ENCODE measurements at regions not wholly inside any gene's neighbourhood (a gene's known extent, or its start where the extent isn't known, plus 50 kb on each side); places are given as distances from the start of the nearest gene placed in this dataset.

- H3K36me3 ChIP-seq (ENCODE audit: insufficient read depth, low read length): no peaks in the 10 kb centered on the region
- no peaks in the 10 kb centered on the region for H3K4me1 ChIP-seq (ENCODE audit: control insufficient read depth, insufficient read depth, low read length, unreplicated experiment)
- H3K27me3 ChIP-seq (ENCODE audit: insufficient read depth, low read length): no peaks in the 10 kb centered on the region
- H3K4me3 ChIP-seq (ENCODE audit: low read depth, low read length): no peak overlapping the region
- H2AFZ ChIP-seq (ENCODE audit: low read length, unreplicated experiment): no peak overlapping the region
- H3K79me2 ChIP-seq (ENCODE audit: control insufficient read depth, insufficient read depth, low read length, unreplicated experiment): no peaks in the 10 kb centered on the region
- H3K27ac ChIP-seq (ENCODE audit: low read depth, low read length): no peak overlapping the region
These were observed 82.7 kb upstream of the PRDM1 start for GRCh38 chr6:106003268-106003987.

DNA sequence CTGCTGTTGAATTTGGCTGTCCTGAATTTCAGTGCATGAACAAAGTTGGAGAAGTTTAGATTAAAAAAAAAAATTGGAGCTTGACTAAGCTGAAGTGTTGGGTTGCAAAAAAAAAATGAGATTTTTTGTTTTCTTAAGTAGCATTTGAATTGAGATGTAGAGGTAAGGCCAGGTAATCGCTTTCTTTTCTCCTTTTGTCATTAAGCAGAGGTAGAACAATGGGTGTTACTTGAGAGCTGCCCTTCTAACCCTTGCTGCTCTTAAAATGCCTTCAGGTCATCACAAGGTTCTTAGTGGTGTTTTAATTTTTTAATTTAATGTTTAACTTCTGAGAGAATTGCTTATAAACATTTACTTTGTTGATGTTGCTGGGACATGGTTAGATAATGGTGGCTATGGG, 84.1 kb upstream of the PRDM1 start:
- H3K4me3 ChIP-seq (ENCODE audit: low read depth, low read length): no peak overlapping the region
- no peaks in the 10 kb centered on the region for H3K36me3 ChIP-seq (ENCODE audit: insufficient read depth, low read length)

DNA sequence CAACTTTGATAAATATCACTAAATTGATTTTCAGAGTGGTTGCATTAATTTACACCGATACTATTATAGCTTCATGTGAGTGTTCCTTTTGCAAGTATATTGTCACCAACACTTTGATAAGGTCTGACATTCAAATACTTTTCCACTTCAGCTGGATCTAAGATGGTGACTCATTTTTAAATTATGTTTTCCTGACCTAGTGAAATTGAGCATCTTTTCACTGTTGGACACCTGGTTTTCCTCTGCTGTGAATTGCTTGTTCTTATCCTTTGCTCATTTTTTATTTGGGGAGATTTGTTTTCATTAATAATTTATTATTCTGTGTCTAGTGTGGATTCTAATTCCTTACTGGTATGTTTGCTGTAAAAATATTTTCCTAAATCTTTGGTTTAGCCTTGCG, 85.2 kb upstream of the PRDM1 start:
- H3K79me2 ChIP-seq (ENCODE audit: control insufficient read depth, insufficient read depth, low read length, unreplicated experiment): no peaks in the 10 kb centered on the region
- H3K4me1 ChIP-seq (ENCODE audit: control insufficient read depth, insufficient read depth, low read length, unreplicated experiment): no peaks in the 10 kb centered on the region
- H3K27me3 ChIP-seq (ENCODE audit: insufficient read depth, low read length): no peaks in the 10 kb centered on the region
- H2AFZ ChIP-seq (ENCODE audit: low read length, unreplicated experiment): no peak overlapping the region
- no peak overlapping the region for H3K27ac ChIP-seq (ENCODE audit: low read depth, low read length)
- H3K4me3 ChIP-seq (ENCODE audit: low read depth, low read length): no peak overlapping the region
- no peaks in the 10 kb centered on the region for H3K36me3 ChIP-seq (ENCODE audit: insufficient read depth, low read length)

More for the DNA sequence above, 84.1 kb upstream of the PRDM1 start:
- no peaks in the 10 kb centered on the region for H3K27me3 ChIP-seq (ENCODE audit: insufficient read depth, low read length)
- no peaks in the 10 kb centered on the region for H3K4me1 ChIP-seq (ENCODE audit: control insufficient read depth, insufficient read depth, low read length, unreplicated experiment)
- no peak overlapping the region for H3K27ac ChIP-seq (ENCODE audit: low read depth, low read length)
- H3K79me2 ChIP-seq (ENCODE audit: control insufficient read depth, insufficient read depth, low read length, unreplicated experiment): no peaks in the 10 kb centered on the region
- no peak overlapping the region for H2AFZ ChIP-seq (ENCODE audit: low read length, unreplicated experiment)

DNA sequence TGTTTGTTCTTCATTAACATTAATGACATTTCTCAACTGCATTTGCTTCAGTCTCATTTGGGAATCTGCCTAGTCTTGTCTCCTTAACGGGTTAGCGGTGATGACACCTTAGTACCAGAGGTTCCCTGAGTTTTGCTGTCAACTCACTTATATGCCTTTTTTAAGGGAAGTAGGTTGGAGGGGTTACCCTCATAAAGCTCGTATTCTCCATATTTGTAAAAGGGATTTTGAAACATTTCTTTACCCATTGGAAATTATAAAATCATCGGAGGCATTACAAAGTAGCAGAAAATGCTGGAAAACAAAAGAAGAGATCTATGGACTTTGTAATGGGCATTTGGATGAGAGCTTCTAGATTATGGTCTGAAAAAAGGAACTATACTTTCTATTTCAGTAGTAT, 88.7 kb upstream of the PRDM1 start:
- Histone ChIP-seq H3K4me3 (ENCODE audit: low read depth, low read length) (no peak overlapping the region), H2AFZ (ENCODE audit: low read length, unreplicated experiment) (no peak overlapping the region), H3K27me3 (ENCODE audit: insufficient read depth, low read length) (no peaks in the 10 kb centered on the region), H3K79me2 (ENCODE audit: control insufficient read depth, insufficient read depth, low read length, unreplicated experiment) (no peaks in the 10 kb centered on the region), H3K4me1 (ENCODE audit: control insufficient read depth, insufficient read depth, low read length, unreplicated experiment) (no peaks in the 10 kb centered on the region), H3K27ac (ENCODE audit: low read depth, low read length) (no peak overlapping the region), H3K36me3 (ENCODE audit: insufficient read depth, low read length) (no peaks in the 10 kb centered on the region)

- H3K36me3 ChIP-seq (ENCODE audit: insufficient read depth, low read length): no peaks in the 10 kb centered on the region
- no peaks in the 10 kb centered on the region for H3K27me3 ChIP-seq (ENCODE audit: insufficient read depth, low read length)
- H3K79me2 ChIP-seq (ENCODE audit: control insufficient read depth, insufficient read depth, low read length, unreplicated experiment): no peaks in the 10 kb centered on the region
- peak overlapping the region; percentile 66; the same call in 1 of the 2 replicates for H3K27ac ChIP-seq (ENCODE audit: low read depth, low read length)
- H3K4me3 ChIP-seq (ENCODE audit: low read depth, low read length): peak overlapping the region; percentile 89
- peaks cover 4% of the 10 kb centered on the region for H3K4me1 ChIP-seq (ENCODE audit: control insufficient read depth, insufficient read depth, low read length, unreplicated experiment)
- H2AFZ ChIP-seq (ENCODE audit: low read length, unreplicated experiment): peak overlapping the region; percentile 69
These were observed 90.7 kb upstream of the PRDM1 start for GRCh38 chr6:105995391-105995865.

DNA sequence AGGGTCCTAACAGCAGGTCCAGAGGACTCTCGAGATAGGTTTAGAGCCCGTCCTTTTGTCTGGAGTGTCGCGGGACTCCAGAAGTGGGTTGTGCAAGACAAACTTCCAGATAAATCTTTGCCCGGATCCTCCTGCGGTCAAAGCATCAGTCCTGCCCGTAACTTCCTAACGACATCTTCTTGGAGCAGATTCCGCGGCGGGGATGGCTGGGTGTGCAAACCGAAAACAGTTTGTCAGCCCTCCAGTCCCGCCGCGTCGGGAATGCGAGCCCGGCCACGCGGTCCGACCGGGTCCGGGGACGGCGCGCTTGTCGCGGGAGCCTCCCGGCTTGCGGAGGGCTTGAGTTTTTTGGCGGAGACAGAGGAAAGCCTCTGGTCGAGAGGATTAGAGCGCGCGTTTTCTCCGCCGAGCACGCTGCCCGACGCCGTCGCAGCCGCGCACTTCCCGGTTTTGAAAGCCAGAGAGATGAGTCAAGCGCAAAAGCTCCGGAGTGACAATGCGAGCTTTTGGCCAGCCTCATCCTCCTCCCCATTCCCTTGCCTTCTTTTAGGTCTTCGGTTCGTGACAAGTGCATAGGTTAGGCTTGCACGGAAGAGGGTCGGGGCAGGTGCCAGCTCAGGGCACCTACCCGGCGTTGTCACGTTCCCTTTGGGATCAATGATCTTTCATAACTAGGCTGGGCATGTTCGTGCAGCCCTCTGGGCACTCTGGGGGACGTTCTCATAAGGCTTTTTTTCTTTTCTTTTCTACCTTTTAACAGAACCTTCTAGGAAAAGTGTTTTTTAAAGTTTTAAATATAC, 91.3 kb upstream of the PRDM1 start:
- Histone ChIP-seq H3K27me3 (ENCODE audit: insufficient read depth, low read length) (no peaks in the 10 kb centered on the region), H3K27ac (ENCODE audit: low read depth, low read length) (peak overlapping the region; percentile 66), H2AFZ (ENCODE audit: low read length, unreplicated experiment) (peak overlapping the region; percentile 76), H3K4me3 (ENCODE audit: low read depth, low read length) (peak overlapping the region; percentile 89), H3K79me2 (ENCODE audit: control insufficient read depth, insufficient read depth, low read length, unreplicated experiment) (no peaks in the 10 kb centered on the region), H3K4me1 (ENCODE audit: control insufficient read depth, insufficient read depth, low read length, unreplicated experiment) (peaks cover 4% of the 10 kb centered on the region), H3K36me3 (ENCODE audit: insufficient read depth, low read length) (no peaks in the 10 kb centered on the region)

DNA sequence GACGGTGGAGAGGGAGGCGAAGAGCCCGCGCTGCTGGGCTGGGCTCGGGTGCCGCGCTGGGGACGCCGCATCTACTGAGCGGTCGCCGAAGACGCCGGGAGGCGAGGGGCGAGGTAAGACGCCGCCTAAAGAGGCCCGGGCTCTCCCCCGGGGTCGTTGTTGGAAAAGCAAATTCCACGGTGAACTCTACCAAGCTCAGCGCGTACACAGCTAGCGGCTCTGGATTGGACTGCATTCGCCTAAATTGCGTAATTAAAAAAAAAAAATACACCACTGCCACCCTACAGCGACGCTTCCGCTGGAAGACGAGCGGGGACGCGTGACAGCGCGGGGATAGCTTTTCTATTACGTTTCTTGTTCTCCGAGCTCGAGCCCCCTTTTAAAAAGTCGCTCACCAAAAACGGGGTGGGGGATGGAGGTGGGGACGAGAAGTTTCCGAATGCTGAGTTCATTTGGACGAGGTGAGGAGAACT, 92.0 kb upstream of the PRDM1 start:
- Histone ChIP-seq H3K4me1 (ENCODE audit: control insufficient read depth, insufficient read depth, low read length, unreplicated experiment) (peaks cover 4% of the 10 kb centered on the region), H2AFZ (ENCODE audit: low read length, unreplicated experiment) (peak overlapping the region; percentile 76), H3K79me2 (ENCODE audit: control insufficient read depth, insufficient read depth, low read length, unreplicated experiment) (no peaks in the 10 kb centered on the region), H3K27ac (ENCODE audit: low read depth, low read length) (peak overlapping the region; percentile 66), H3K36me3 (ENCODE audit: insufficient read depth, low read length) (no peaks in the 10 kb centered on the region), H3K27me3 (ENCODE audit: insufficient read depth, low read length) (no peaks in the 10 kb centered on the region), H3K4me3 (ENCODE audit: low read depth, low read length) (peak overlapping the region; percentile 89)

GRCh38 chr6:105993341-105994117, 92.6 kb upstream of the PRDM1 start:
- Histone ChIP-seq H3K4me3 (ENCODE audit: low read depth, low read length) (peak overlapping the region; percentile 89), H3K79me2 (ENCODE audit: control insufficient read depth, insufficient read depth, low read length, unreplicated experiment) (no peaks in the 10 kb centered on the region), H3K36me3 (ENCODE audit: insufficient read depth, low read length) (no peaks in the 10 kb centered on the region), H2AFZ (ENCODE audit: low read length, unreplicated experiment) (no peak overlapping the region), H3K27me3 (ENCODE audit: insufficient read depth, low read length) (no peaks in the 10 kb centered on the region), H3K4me1 (ENCODE audit: control insufficient read depth, insufficient read depth, low read length, unreplicated experiment) (peaks cover 4% of the 10 kb centered on the region), H3K27ac (ENCODE audit: low read depth, low read length) (no peak overlapping the region)

DNA sequence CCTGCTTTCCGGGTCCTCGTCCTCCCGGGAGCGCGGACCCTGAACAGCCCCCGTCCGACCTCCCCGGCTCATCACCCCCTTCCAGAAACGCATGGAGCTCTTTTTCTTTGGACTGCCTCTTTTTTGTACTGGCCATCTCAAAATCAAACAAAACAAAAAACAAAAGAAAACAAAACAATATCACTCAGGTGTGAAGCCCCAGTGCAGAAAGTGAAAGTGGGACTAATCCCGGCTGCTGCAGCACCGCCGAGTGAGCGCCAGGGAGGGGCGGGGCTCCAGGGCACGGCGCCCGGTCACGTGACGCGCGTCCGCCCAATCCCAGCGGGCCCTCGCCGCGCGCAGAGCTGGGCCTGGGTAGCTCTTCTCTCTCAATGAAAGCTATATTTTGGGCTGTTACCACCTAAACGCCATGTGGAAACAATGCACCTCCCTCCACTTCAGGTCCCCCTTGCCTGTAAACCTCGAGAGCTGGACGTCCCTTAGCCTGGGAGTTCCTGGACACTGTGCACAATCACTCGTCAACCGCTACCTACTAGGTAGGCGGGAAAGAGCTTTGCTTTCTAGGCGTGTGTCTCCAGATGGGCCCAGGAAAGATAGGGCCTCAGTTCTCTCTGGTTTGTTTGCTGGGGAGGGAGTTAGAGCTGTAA, 93.7 kb upstream of the PRDM1 start:
- Histone ChIP-seq H3K4me3 (ENCODE audit: low read depth, low read length) (peak overlapping the region; percentile 87), H2AFZ (ENCODE audit: low read length, unreplicated experiment) (peak overlapping the region; percentile 96), H3K79me2 (ENCODE audit: control insufficient read depth, insufficient read depth, low read length, unreplicated experiment) (no peaks in the 10 kb centered on the region), H3K27ac (ENCODE audit: low read depth, low read length) (no peak overlapping the region), H3K36me3 (ENCODE audit: insufficient read depth, low read length) (no peaks in the 10 kb centered on the region), H3K27me3 (ENCODE audit: insufficient read depth, low read length) (no peaks in the 10 kb centered on the region), H3K4me1 (ENCODE audit: control insufficient read depth, insufficient read depth, low read length, unreplicated experiment) (peaks cover 4% of the 10 kb centered on the region)
